ENCODE measurements at regions not wholly inside any gene's neighbourhood (a gene's known extent, or its start where the extent isn't known, plus 50 kb on each side); places are given as distances from the start of the nearest gene placed in this dataset.
A peak's percentile ranks its signal among the peaks of the same experiment; 100 is the strongest.
"Not testable (repeated sequence)": the region's sequence is repeated elsewhere in the genome, so short reads cannot be mapped to it uniquely, and the experiment has no call there.

DNA sequence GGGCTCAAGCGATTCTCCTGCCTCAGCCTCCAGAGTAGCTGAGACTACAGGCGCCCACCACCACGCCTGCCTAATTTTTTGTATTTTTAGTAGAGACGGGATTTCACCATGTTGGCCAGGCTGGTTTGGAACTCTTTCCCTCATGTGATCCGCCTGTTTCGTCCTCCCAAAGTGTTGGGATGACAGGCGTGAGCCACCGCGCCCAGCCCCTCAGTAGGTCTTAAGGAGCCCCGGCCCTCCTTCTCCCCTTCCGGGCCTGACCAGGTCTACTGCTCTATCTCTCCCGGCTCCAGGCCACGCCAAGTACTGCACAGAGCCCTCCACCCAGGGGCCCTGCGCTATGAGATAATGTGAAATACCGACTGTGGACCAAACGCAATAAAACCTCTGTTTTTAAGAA is 785.5 kb downstream of the FOXD4L5 start:
- not testable (repeated sequence) for DNase-seq

- not testable (repeated sequence) for DNase-seq
These were observed 786.6 kb downstream of the FOXD4L5 start for GRCh38 chr9:64498409-64498808.

GRCh38 chr9:64488544-64488943 is 796.5 kb downstream of the FOXD4L5 start:
- DNase-seq = not testable (repeated sequence)

DNA sequence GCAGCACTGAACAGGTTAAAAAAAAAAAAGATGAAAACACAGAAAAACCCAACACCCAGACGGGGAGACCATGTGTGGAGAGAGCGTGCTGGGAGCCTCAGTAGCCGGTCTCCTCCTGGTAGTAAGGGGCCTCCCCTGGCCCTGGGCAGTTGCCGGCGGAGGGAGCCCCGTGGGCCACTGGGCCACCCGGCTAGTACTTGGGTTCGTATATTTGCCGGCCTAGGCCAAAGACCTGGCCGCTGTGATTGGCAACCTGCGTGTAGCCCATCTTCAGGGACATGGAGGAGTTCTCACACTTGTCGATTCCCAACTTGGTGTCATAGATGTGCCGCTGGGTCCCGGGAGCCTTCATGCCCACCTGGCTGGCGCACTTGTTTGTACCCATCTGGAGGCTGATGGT is 798.9 kb downstream of the FOXD4L5 start:
- not testable (repeated sequence) for DNase-seq

DNA sequence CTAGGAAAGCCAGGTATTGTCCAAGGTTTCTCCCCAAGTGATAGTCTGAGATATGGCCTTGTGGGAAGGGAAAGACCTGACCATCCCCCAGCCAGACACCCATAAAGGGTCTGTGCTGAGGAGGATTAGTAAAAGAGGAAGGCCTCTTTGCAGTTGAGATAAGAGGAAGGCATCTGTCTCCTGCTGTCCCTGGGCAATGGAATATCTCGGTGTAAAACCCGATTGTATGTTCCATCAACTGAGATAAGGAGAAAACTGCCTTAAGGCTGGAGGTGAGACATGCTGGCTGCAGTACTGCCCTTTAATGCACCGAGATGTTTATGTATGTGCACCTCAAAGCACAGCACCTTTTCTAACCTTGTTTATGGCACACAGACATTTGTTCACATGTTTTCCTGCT is 805.9 kb downstream of the FOXD4L5 start:
- peak; percentile 64 for DNase-seq

DNA sequence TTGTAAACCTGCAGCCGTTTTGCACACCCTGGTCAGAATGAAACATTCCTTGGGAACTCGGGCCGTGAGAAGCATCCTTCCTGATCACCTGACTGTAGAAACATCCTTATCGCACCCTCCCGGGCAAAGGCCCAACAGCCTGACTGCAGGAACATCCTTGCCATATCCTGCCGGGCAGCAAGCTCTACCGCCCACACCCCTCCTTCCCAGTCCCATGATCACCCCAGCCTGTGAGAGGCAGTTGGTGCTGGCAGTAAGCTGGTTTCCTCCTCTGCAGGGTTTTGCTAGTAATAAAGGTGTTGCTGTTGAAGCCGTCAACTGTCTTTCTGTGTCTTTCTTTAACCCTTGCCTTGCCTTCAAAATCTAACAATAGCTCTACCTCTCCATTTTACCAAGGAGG is 816.1 kb downstream of the FOXD4L5 start:
- not testable (repeated sequence) for DNase-seq

DNA sequence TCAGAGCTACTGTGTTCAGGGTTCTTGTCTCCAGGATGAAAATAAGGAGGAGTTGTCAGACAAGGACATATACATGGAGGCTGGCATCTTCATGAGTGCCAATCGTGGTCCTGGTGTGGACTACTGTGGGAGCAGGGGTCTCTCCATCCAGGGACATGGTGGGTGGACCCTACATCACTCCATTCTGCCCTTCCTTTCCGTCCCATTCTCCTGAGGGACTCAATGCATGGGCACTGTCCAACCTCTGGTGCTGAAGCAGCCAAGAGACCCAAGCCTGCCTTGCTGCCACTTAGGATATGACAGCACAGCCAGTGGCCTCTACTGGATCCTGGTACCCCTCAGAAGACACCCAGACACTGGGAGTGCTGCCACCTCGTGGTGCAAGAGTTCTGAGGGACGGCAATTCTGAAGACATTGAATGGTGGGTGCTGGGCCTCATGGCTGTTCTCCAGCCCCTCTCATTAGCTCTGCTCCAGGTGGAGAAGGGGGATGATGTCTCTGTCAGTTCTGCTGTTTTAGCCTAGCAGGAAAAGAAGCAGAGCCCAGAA is 818.9 kb downstream of the FOXD4L5 start:
- DNase-seq = not testable (repeated sequence)

DNA sequence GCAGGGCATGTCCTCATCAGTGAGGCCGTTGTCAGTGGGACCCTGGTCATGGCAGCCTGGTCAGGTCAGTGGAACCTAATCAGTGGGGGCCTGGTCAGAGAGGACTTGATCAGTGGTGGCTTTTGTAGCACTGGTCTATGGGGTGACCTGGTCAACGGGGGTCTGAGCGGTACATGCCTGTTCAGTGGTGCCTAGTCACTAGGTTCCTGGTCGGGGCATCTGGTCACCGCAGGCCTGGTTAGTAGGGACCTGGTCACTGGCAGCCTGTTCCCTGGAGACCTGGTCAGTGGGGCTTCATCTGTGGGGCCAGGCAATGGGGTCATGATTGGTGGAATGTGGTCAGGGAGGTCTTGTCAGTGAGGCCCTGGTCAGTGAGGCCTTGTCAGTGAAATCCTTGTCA is 823.1 kb downstream of the FOXD4L5 start:
- not testable (repeated sequence) for DNase-seq

DNA sequence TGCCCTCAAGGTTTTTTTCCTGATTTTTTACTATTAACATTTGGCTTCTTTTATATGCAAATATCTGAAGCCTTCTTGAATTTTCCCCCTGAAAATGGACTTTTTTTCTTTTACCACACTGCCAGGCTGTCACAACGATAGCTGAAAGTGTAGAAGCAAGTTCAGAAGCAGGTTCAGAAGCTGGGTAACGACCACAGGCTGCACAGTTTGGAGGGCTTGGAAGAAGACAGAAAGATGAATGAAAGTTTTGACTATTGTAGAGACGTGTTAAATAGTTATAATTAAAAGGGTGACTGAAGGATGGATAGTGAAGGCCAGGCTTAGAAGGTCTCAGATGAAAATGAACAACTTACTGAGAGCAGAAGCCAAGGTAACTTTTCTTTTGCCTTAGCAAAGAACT is 826.4 kb downstream of the FOXD4L5 start:
- not testable (repeated sequence) for DNase-seq

- not testable (repeated sequence) for DNase-seq
These were observed 829.8 kb downstream of the FOXD4L5 start for GRCh38 chr9:64455107-64455648.

GRCh38 chr9:64452134-64452533 is 832.9 kb downstream of the FOXD4L5 start:
- DNase-seq = not testable (repeated sequence)

DNA sequence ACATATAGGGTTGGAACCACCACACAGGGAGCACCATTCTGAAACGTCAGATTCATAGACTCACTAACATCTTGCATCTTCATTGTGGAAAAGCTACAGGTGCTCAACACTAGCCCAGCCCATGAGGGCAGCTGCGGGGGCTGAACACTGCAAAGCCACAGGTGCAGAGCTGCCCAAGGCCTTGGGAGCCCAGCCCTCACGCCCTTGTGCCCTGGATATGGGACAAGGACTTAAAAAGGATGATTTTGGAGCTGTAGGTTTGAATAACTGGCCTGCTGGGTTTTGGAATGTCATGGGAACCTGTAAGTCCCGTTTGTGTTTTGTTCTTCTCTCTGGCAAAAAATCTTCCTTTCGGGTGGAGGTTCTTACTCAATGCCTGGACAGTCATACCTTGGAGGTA is 834.4 kb downstream of the FOXD4L5 start:
- not testable (repeated sequence) for DNase-seq

- not testable (repeated sequence) for DNase-seq
These were observed 836.0 kb downstream of the FOXD4L5 start for GRCh38 chr9:64449025-64449424.

DNA sequence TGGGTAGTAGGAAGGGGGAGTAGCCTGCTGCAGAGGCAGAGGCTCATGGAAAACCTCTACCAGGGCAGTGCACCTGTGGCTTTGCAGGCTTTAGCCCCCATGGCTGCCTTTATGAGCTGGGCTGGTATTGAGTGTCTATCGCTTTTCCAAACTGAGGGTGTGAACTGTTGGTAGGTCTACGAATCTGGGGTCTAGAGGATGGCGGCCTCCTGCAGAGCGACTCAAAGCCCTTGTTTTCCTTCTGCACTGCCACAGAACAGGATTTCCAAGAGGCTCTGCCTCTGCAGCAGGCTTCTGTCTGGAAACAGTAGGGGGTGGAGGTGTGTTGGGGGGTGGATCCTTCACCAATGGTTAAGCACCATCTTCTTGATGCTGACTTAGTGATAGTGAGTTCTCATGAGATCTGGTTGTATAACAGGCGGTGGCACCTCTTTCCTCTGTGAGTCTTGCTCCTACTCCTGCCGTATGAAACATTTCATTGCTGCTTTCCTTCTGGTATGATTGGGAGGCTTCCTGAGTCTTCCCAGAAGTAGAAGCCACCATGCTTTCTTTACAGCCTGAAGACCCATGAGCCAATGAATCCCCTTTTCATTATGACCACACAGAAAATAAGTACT is 840.0 kb downstream of the FOXD4L5 start:
- DNase-seq = not testable (repeated sequence)

GRCh38 chr9:64439747-64440146 is 845.3 kb downstream of the FOXD4L5 start:
- DNase-seq = not testable (repeated sequence)
